CD14-positive monocyte (primary cell): ENCODE measurements at regions not wholly inside any gene's neighbourhood (a gene's known extent, or its start where the extent isn't known, plus 50 kb on each side); places are given as distances from the start of the nearest gene placed in this dataset.

Experiments used
- DNase-seq, 3 donors: peaks; one replicate each; pipeline ENCODE4 v3.0.0-alpha.2; 2011 to 2022
- H2AFZ ChIP-seq: 2 replicates; pipeline ENCODE4 v1.6.0; 2012; ENCODE audit warnings: mild to moderate bottlenecking, low read depth, low read length, inconsistent platforms; ENCODE audit not compliant: insufficient read depth, poor library complexity, severe bottlenecking
- H3K27ac ChIP-seq, 2 donors: 1 replicate in 1 of 2; 2 replicates in 1 of 2; pipeline ENCODE4 v1.5.1; 2012 to 2013; ENCODE audit warnings: low read length in 2 of 2, control low read depth in 1 of 2, inconsistent platforms in 1 of 2, low read depth in 1 of 2, mild to moderate bottlenecking in 1 of 2
- H3K27me3 ChIP-seq, 2 donors: one replicate each; pipeline versions ENCODE4 v1.6.0 to v1.6.1; 2011 to 2013; ENCODE audit warnings: low read length in 2 of 2; ENCODE audit not compliant: control insufficient read depth in 2 of 2, insufficient read depth in 2 of 2
- H3K36me3 ChIP-seq, 2 donors: replicated peaks in 1 of 2; 1 replicate in 1 of 2; 2 replicates in 1 of 2; pipeline versions ENCODE4 v1.5.1 to v1.6.1; 2012 to 2013; ENCODE audit warnings: low read length in 2 of 2, control low read depth in 1 of 2, inconsistent platforms in 1 of 2, mild to moderate bottlenecking in 1 of 2; ENCODE audit not compliant: insufficient read depth in 2 of 2, control insufficient read depth in 1 of 2
- H3K4me1 ChIP-seq, 2 donors: 1 replicate in 1 of 2; 2 replicates in 1 of 2; pipeline versions ENCODE4 v1.5.1 to v1.6.1; 2012 to 2013; ENCODE audit warnings: low read length in 2 of 2, control low read depth in 1 of 2, inconsistent platforms in 1 of 2, mild to moderate bottlenecking in 1 of 2, moderate library complexity in 1 of 2; ENCODE audit not compliant: insufficient read depth in 2 of 2, control insufficient read depth in 1 of 2
- H3K4me2 ChIP-seq: replicated peaks from 2 replicates; pipeline ENCODE3; 2012; ENCODE audit warnings: low read length, moderate library complexity, mild to moderate bottlenecking; ENCODE audit not compliant: poor library complexity, severe bottlenecking; ENCODE audit errors: extremely low read depth
- H3K4me3 ChIP-seq, 3 experiments: fragments of 200-600 bp in 1 of 3; sonication (generic) in 1 of 3; replicated peaks in 1 of 3; 1 replicate in 2 of 3; 2 replicates in 1 of 3; pipeline ENCODE4 v1.5.1; 2011 to 2013; ENCODE audit warnings: low read length in 3 of 3, mild to moderate bottlenecking in 3 of 3, control low read depth in 2 of 3, low read depth in 2 of 3, inconsistent platforms in 1 of 3, moderate library complexity in 1 of 3
- H3K79me2 ChIP-seq: 2 replicates; pipeline ENCODE4 v1.6.0; 2012; ENCODE audit warnings: mild to moderate bottlenecking, control low read depth, inconsistent platforms, low read length, moderate library complexity; ENCODE audit not compliant: insufficient read depth
- H3K9ac ChIP-seq: 2 replicates; pipeline ENCODE4 v1.6.0; 2017; ENCODE audit warnings: low read length, mild to moderate bottlenecking; ENCODE audit not compliant: insufficient read depth, poor library complexity, severe bottlenecking
- H3K9me3 ChIP-seq, 2 donors: replicated peaks in 1 of 2; 1 replicate in 1 of 2; 2 replicates in 1 of 2; pipeline versions ENCODE4 v1.5.1 to v1.6.1; 2012 to 2013; ENCODE audit warnings: low read length in 2 of 2, control low read depth in 1 of 2; ENCODE audit not compliant: control insufficient read depth in 1 of 2, insufficient read depth in 1 of 2
- H4K20me1 ChIP-seq: 2 replicates; pipeline ENCODE4 v1.6.0; 2012; ENCODE audit warnings: mild to moderate bottlenecking, low read length, control low read depth, moderate library complexity; ENCODE audit not compliant: insufficient read depth
- H3K27ac Mint-ChIP-seq, 7 donors: one replicate each; pipeline ENCODE4 v1.8.0; 2020; ENCODE audit warnings: mild to moderate bottlenecking in 7 of 7, mixed read lengths in 7 of 7, moderate library complexity in 6 of 7, inconsistent platforms in 2 of 7
- H3K27me3 Mint-ChIP-seq, 3 donors: one replicate each; pipeline ENCODE4 v1.8.0; 2021 to 2022; ENCODE audit warnings: low read depth in 3 of 3, mild to moderate bottlenecking in 3 of 3, mixed read lengths in 3 of 3, moderate library complexity in 3 of 3, inconsistent platforms in 1 of 3
- H3K36me3 Mint-ChIP-seq, 2 donors: one replicate each; pipeline ENCODE4 v1.8.0; 2020; ENCODE audit warnings: mixed read lengths in 2 of 2, inconsistent platforms in 1 of 2, mild to moderate bottlenecking in 1 of 2
- H3K4me1 Mint-ChIP-seq: one replicate; pipeline ENCODE4 v1.8.0; 2020; ENCODE audit warnings: mild to moderate bottlenecking, mixed read lengths
- H3K4me3 Mint-ChIP-seq, 2 donors: one replicate each; pipeline ENCODE4 v1.8.0; 2020; ENCODE audit warnings: mild to moderate bottlenecking in 2 of 2, mixed read lengths in 2 of 2, moderate library complexity in 1 of 2
- H3K9me3 Mint-ChIP-seq, 7 donors: one replicate each; pipeline ENCODE4 v1.8.0; 2020 to 2022; ENCODE audit warnings: mixed read lengths in 7 of 7, mild to moderate bottlenecking in 6 of 7, moderate library complexity in 6 of 7, inconsistent platforms in 2 of 7
- CTCF ChIP-seq: fragments of 200-600 bp; IDR thresholded peaks from one replicate; pipeline ENCODE4 v1.8.0; 2022; ENCODE audit warnings: antibody characterized with exemption, mild to moderate bottlenecking
- WGBS: methylation state at CpG from one replicate; pipeline ENCODE4 v1.1.5; 2013; ENCODE audit warnings: missing lambda C conversion rate; ENCODE audit not compliant: insufficient coverage; 5-methylcytosine and 5-hydroxymethylcytosine counted together
- intact Hi-C, 2 donors: fragments of 100-400 bp; cut with micrococcal nuclease; formaldehyde crosslinking; loops; one replicate each; pipeline versions ENCODE4 v1.15.0 to v1.15.1; 2023

GRCh38 chrY:21295206-21295605 lies 215.9 kb upstream of the RBMY1B start:
- no peaks in the 10 kb centered on the region for H3K79me2 ChIP-seq
- no CpG with 5 or more reads among the region's 2 CpGs for WGBS
- no peak overlapping the region for H3K27ac ChIP-seq
- H3K4me3 Mint-ChIP-seq, result peak overlapping the region in 1 of 2 donors; percentile 31
- no peaks in the 10 kb centered on the region for H3K36me3 Mint-ChIP-seq
- H2AFZ ChIP-seq, result no peak overlapping the region
- no peaks in the 10 kb centered on the region for H3K27me3 ChIP-seq
- TF ChIP-seq CTCF, result no peak
- H3K4me1 ChIP-seq, result peaks cover 0 to 5% of the 10 kb centered on the region in 2 donors
- peak overlapping the region in 1 of 7 donors; percentile 37 for H3K27ac Mint-ChIP-seq
- no peak overlapping the region for H3K9ac ChIP-seq
- peaks cover 7% of the 10 kb centered on the region for H3K4me1 Mint-ChIP-seq
- H3K36me3 ChIP-seq, result no peaks in the 10 kb centered on the region
- no peak overlapping the region for H3K4me2 ChIP-seq
- intact Hi-C loops, result no loop called here
- H3K4me3 ChIP-seq, result no peak overlapping the region
- DNase-seq, result no peak
- H3K27me3 Mint-ChIP-seq, result no peaks in the 10 kb centered on the region
- H3K9me3 ChIP-seq, result no peaks in the 10 kb centered on the region
- H3K9me3 Mint-ChIP-seq, result peaks cover 0 to 3% (median 0%) of the 10 kb centered on the region in 7 donors
- H4K20me1 ChIP-seq, result no peaks in the 10 kb centered on the region

GRCh38 chrY:21302278-21302677 lies 208.9 kb upstream of the RBMY1B start:
- Histone ChIP-seq H3K4me2 (no peak overlapping the region), H2AFZ (no peak overlapping the region), H3K9me3 (peaks cover 0 to 9% of the 10 kb centered on the region in 2 donors), H3K27me3 (no peaks in the 10 kb centered on the region), H3K79me2 (no peaks in the 10 kb centered on the region), H3K36me3 (no peaks in the 10 kb centered on the region), H3K9ac (no peak overlapping the region), H3K27ac (no peak overlapping the region), H3K4me3 (no peak overlapping the region), H3K4me1 (no peaks in the 10 kb centered on the region), H4K20me1 (no peaks in the 10 kb centered on the region)
- no peak for TF ChIP-seq CTCF
- no peaks in the 10 kb centered on the region for H3K4me1 Mint-ChIP-seq
- no peak for DNase-seq
- no peaks in the 10 kb centered on the region for H3K27me3 Mint-ChIP-seq
- WGBS, result 92% methylated on average over 2 of the region's 6 CpGs
- intact Hi-C loops, result no loop called here
- no peaks in the 10 kb centered on the region for H3K36me3 Mint-ChIP-seq
- H3K9me3 Mint-ChIP-seq, result peaks cover 0 to 6% (median 0%) of the 10 kb centered on the region in 7 donors
- no peak overlapping the region for H3K27ac Mint-ChIP-seq
- H3K4me3 Mint-ChIP-seq, result no peak overlapping the region
